Cardiac septum (tissue), 1 donor: ENCODE measurements at regions not wholly inside any gene's neighbourhood (a gene's known extent, or its start where the extent isn't known, plus 50 kb on each side); places are given as distances from the start of the nearest gene placed in this dataset.

Source experiments
- DNase-seq: peaks from one replicate; pipeline ENCODE4 v3.0.0-alpha.2; 2020; ENCODE audit warnings: low spot score
- intact Hi-C: fragments of 100-400 bp; cut with DNase I; formaldehyde crosslinking; loops from one replicate; pipeline ENCODE4 v1.14.0; 2022
- donor health status: DM: no; HTN: no; CAD: no.

- intact Hi-C loops = no loop called here
- DNase-seq = no peak
Measured at GRCh38 chr6:156402628-156403027, 374.6 kb upstream of the ARID1B start.

DNA sequence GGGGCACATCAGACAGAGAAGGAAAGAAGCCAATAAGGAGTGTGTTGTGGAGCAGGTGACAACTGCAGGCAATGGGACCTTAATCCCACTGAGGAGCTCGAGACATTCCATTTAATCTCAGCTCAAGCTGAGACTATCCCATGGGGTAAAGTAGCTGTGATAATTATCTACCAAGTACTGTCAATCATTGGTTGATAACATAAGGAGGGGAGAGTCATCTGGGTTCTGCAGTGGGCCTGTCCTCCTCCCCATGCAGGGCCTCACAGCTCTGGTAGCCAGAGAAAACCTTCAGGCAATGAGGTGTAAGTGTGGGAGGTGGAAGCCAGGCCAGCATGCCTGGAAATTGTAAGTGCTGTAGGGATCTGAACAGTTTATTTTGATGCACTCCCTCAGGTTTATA, 375.0 kb upstream of the ARID1B start:
- intact Hi-C loops = no loop called here

DNA sequence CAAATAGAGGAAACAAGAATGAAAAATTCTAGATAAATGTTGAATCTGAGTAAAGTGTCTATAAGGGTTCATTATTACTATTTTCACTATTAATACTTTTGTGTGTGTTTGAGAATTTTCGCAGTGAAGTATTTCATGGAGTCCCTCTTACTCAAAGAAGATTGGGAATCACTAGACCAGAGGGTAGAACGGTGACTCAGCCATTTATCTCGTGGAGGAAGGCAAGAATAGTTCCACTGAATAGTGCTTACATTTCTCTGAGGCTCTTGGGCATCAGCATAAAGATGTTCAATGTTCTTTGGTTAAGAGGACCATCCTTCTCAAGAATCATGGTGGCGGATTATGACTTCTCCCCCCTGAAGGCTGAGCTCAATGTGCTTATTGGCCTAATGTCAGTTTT, 376.7 kb upstream of the ARID1B start:
- intact Hi-C loops = no loop called here
- no peak for DNase-seq

More for the DNA sequence above, 375.0 kb upstream of the ARID1B start:
- no peak for DNase-seq

DNA sequence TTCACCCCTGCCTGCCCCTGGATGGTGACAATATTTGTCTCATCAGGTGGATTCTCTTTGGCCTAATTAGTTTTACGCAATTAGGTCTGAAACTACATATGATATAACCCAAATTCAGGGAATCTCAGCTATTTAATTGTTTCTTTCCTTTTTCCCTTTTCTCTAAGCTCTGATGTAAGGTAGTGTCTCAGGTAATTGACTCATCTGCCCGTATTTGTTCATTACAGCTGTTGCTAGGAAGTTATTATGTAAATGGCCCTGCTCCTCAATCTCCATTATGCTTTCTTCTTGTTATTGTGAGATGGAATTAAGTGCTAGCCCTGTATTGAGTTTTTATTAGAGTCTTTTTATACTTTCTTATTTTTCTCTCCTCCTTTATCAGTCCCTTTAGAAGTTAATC, 378.2 kb upstream of the ARID1B start:
- DNase-seq = no peak
- intact Hi-C loops = no loop called here

DNA sequence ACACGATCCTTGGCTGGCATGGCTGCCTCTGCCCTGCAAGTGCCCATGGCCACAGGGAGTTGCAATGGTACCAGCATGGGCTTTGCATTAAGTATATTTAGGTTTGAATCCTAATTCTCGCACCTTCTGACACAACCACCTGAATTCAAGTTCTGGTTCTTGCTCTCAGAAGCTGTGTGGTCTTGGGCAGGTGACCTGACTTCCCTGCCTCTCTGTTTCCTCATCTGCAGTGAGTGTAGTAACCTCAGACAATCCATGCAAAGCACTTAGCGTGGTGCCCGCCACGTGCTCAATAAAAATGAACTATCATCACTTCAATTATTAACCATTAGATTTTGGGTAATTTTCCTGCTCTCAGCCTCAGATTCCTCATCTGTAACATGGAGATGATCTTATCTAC, 378.8 kb upstream of the ARID1B start:
- intact Hi-C loops = no loop called here
- no peak for DNase-seq

DNA sequence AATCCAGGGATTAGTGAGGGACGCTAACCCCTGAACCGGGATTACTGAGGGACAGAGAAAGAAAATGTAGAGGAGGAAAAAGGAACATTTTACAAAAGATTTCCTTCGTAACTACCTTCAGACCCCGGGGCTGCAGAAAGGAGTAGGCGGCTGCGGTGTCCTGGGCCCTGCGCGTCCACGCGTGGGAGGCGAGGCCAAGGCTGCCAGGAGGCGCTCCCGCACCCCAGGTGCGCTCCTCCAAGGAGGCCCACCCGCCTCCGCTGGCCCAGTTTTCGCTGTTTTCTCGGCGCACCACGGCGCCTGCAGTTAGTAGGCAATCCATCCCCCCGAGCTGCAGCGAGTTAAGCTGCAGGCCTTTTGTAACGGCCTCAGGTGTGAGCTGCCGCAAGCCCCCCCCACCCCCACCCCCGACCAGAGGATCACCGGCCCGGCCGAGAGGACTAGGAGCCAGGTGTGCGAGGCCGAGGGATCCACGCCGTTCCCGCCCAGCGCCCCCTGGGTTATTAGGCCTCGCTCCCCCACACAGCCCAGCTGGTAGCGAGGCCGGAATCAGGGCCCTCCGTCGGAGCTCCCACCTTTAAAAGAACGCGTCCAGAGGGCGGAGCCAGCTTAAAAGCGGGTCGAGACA, 380.3 kb upstream of the ARID1B start:
- no peak for DNase-seq
- intact Hi-C loops = no loop called here

DNA sequence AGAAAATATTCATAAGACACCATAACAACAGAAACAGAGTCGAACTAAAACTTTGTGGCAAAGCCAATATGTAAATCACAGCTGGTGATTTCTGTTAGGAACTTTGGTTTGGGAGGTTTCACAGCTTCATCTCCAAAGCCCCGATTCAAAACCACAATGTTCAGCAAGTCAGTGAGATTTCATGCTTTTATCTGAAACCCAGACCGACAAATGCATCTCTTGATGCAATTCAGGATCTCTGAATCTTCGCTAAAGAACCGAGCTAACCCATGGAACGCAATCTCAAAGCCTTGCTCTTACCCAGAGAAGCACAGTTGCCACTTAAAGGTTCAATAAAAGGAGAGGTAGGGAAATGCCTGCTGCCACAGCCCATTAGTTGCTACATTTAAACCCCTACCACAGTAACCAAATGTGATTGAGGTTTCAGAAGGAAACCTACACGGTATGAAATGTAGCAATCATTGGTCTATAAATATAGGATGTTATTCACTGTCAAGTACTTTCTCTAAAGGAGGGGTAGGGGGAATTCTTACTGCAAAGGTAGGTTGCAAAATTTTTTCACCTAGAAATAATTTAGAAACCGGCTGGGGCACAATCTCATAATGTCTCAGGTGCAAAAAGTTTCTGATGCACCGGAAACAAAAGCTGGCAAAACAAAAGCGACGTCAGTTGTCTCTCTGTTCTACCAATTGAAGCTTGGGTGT, 381.0 kb upstream of the ARID1B start:
- intact Hi-C loops = no loop called here
- DNase-seq = no peak

DNA sequence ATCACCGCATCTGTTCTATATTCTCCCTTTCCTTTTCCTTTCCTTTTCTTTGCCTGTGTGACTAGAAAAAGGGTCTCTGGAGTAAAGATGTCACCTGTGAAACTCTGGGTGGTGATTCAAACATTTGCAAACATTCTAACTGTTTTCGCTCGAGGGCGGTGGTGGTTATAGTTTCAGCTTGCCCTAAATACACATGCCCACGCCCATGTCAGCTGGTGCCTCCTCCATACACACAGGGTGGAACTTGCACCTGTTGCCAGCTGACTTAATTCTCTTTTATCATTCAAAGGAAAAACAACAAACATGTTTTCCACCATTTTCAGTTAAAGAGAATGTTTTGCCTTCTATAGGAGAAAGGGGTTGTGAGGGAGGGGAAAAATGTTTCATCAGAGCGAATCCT, 381.9 kb upstream of the ARID1B start:
- intact Hi-C loops = no loop called here
- no peak for DNase-seq

GRCh38 chr6:156392648-156393047, 384.5 kb upstream of the ARID1B start:
- no peak for DNase-seq
- intact Hi-C loops = no loop called here

GRCh38 chr6:156391977-156392376, 385.2 kb upstream of the ARID1B start:
- intact Hi-C loops = no loop called here

DNA sequence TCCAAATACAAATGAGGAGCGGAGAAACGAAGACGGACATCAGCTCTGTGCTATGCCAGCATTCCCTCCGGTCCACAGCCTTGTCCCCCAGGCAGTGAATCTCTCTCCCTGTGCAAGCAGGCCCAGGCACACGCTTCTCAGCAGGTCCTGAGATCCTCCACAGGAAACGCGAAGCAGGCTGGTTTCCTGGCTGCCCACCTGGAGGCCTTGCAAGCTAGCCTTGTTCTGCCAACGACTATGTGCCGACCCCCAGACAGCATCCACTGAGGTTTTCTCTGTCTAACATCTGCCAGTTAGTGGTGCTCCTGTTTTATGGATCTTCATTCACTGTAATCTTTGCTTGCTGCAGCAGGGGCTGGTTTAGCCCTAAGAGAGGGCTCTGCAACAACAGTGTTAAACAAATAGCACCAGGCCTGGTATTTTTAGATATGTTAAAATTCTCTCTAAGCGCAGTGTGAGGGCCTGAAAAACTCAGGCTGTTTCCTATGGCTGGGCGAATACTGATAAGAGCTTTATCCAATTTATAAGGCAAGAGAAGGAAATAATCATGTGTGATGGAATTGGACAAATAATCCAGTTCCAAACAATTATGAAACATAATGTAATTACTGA, 386.0 kb upstream of the ARID1B start:
- no peak for DNase-seq
- intact Hi-C loops = no loop called here

More at GRCh38 chr6:156391977-156392376, 385.2 kb upstream of the ARID1B start:
- no peak for DNase-seq

DNA sequence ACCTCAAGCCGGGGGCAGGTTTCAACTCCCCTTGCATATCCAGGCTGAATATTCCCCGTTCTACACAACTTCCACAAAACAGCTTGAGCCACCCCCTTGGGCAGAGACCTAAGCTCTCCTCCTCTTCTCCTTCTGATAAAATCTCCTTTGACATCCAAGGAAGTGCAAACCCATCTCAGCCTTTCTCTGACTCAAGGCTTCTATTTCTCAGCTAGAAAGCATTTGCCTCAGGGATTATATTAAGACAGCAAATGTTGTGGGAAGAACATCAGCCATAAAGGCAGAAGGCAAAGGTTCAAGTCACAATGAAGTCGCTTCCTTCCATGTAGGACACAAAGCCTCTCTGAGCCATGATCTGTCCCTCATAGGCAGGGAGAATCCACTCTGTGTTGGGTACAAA, 386.6 kb upstream of the ARID1B start:
- no peak for DNase-seq
- intact Hi-C loops = no loop called here

DNA sequence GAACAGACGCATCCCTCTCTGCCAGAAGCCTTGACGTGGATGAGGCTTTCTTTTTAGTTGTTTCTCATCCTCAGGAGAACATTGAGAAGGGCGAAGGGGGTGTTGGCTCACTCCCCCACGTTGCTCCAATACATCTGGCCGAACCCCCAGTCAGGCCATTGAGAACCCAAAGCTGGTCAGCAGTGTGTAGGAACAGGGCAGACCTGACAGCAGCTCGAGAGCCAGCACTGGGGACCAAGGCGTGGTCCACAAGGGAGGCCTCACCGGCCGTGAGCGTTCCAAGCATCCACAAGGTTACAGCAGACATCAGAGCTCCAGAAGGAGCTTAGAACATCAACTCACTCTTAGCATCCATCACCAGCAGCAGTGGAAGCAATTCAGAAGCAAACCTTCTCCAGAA, 387.9 kb upstream of the ARID1B start:
- DNase-seq = no peak
- intact Hi-C loops = no loop called here

- intact Hi-C loops = no loop called here
Measured at GRCh38 chr6:156387472-156387871, 389.7 kb upstream of the ARID1B start.

GRCh38 chr6:156383059-156383458, 394.1 kb upstream of the ARID1B start:
- intact Hi-C loops = no loop called here
- no peak for DNase-seq

More at GRCh38 chr6:156387472-156387871, 389.7 kb upstream of the ARID1B start:
- DNase-seq = no peak

DNA sequence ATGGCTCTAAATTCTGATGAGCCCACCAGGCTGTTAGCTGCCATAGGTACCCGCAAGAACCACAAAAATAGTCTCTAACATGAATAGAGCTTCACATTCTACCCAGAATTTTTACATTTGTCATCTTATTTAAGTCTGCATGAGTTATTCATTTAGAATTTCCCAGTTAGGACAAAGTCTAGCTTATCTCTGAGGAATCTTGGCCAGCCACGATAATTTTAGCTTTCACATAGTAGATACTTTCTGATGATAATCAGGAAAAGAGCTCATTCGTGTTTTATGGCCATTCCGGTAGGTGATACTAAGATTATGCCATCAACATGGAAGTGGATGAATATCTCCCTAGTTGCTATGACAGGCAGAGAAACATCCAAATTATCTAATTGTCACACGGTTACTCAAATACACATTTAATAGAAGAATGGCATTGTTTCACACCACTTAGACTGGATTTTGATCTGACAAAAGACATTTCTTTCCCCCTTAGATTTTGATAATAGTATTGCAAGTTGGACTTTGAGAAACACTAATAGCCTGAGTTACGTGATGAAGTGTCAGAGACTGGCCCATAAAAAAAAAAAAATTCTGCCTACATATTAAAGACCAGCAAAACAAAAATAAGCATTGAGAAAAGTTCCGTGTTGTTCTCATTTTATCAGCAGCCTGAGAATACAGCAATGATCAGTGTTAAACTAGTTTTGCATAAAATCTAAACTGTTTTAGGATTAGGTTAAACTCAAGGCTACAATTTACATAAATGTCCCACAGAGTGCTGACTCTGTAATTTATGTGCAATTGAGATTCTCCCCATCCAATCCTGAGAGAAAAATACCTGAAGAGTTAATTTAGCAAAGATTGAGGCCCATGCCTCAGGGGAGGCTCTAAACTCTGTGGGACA, 397.5 kb upstream of the ARID1B start:
- intact Hi-C loops = no loop called here
- no peak for DNase-seq

GRCh38 chr6:156378853-156379252, 398.3 kb upstream of the ARID1B start:
- intact Hi-C loops = no loop called here
- DNase-seq = no peak

- intact Hi-C loops = no loop called here
- DNase-seq = no peak
Measured at GRCh38 chr6:156376091-156376490, 401.1 kb upstream of the ARID1B start.

DNA sequence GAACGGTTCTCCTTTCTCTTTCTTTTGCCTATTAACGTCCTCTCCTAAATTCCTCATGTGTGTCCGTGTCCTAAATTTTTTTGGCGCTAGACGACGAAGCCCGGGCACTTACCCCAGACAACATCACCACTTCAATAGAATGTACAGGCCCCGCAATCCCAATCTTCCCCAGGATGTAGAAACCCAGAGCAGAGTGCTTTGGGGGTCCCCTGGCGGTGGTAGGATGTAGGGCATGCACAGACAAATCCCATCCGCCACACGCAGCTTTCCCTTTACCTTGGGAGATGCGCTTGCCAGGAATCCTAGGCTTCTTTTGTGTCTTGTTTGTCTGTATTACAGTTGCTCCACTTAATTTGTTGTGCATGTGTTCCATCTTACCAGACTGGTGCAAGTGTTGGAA, 417.3 kb upstream of the ARID1B start:
- DNase-seq = no peak
- intact Hi-C loops = no loop called here

GRCh38 chr6:156352861-156353260, 424.3 kb upstream of the ARID1B start:
- intact Hi-C loops = no loop called here
- no peak for DNase-seq
